ENCODE measurements at regions not wholly inside any gene's neighbourhood (a gene's known extent, or its start where the extent isn't known, plus 50 kb on each side); places are given as distances from the start of the nearest gene placed in this dataset.

DNA sequence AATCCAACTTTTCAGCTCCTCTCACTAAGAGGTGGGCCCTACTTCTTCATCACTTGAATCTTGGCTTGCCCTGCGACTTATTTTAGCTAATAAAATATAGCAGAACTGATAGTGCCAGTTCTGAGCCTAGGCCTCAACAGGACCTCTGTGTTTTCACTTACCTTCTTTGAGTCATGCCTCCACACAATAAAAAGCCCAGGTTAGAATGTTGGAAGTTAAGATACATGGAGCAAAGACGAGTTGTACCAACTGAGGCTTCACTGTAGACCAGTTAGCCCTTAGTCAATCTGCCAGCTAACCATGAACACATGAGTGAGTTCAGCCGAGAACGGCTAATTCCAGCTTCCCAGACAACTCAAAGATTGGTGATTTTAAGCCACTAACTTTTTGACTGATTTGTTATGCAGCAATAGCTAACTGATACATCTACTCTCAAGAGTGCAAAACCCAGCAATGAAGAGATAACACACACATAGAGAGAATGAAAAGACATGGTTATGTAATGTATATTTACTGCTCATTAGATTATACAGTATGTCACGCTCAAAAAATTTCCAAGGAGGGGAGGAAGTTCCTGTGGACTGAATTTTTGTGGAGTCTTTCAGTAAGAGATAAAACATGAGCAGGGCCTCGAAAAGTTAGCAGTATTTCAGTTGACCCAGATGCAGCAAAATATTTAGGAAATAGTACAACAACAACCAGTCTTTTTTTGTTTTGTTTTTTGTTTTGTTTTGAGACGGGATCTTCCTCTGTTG is 181.1 kb downstream of the MYCN start:
- no TSS peak for BruUV-seq (replicated peaks)
- Histone ChIP-seq H3K9me3 (ENCODE audit: control insufficient read depth, insufficient read depth, low read length) (peaks cover 29% of the 10 kb centered on the region), H4K5ac (ENCODE audit: low read depth, low read length) (no peak overlapping the region), H3K56ac (ENCODE audit: extremely low read depth, insufficient read depth, low read length) (no peak overlapping the region), H3K4me1 (ENCODE audit: control insufficient read depth, insufficient read depth, low read length) (no peaks in the 10 kb centered on the region), H2BK20ac (ENCODE audit: low read depth, low read length) (no peak overlapping the region), H3K4ac (ENCODE audit: low read depth, low read length) (no peak overlapping the region), H3K14ac (replicated peaks; ENCODE audit: low read depth, low read length) (no peak overlapping the region), H3K23ac (ENCODE audit: low read depth, low read length) (no peak overlapping the region), H3K79me1 (ENCODE audit: low read depth in 1 of 2, low read length in 2 of 2) (no peaks in the 10 kb centered on the region), H3K18ac (ENCODE audit: low read depth, low read length) (no peak overlapping the region), H4K91ac (ENCODE audit: insufficient read depth, low read depth, low read length) (no peak overlapping the region), H3K4me2 (ENCODE audit: low read depth, low read length) (no peak overlapping the region), H2AK9ac (replicated peaks; ENCODE audit: low read depth, low read length, poor library complexity) (no peak overlapping the region), H3K9me1 (ENCODE audit: insufficient read depth, low read length) (no peaks in the 10 kb centered on the region), H2AFZ (replicated peaks; ENCODE audit: low read length, poor library complexity) (no peak overlapping the region), H2AK5ac (ENCODE audit: low read depth, low read length) (no peak overlapping the region), H3K27me3 (ENCODE audit: control insufficient read depth, insufficient read depth, low read length) (no peaks in the 10 kb centered on the region), H3K36me3 (ENCODE audit: control insufficient read depth, insufficient read depth, low read length) (no peaks in the 10 kb centered on the region), H3K27ac (ENCODE audit: insufficient read depth, low read length) (no peak overlapping the region), H2BK15ac (ENCODE audit: low read depth, low read length) (no peak overlapping the region), H3K4me3 (ENCODE audit: insufficient read depth, low read depth, low read length) (no peak overlapping the region), H3K9ac (ENCODE audit: low read depth, low read length) (no peak overlapping the region), H4K8ac (ENCODE audit: low read depth in 2 of 2, low read length in 2 of 2) (no peak overlapping the region), H2BK5ac (ENCODE audit: low read depth, low read length, poor library complexity, severe bottlenecking) (no peak overlapping the region), H2BK120ac (ENCODE audit: low read depth, low read length) (no peak overlapping the region), H4K20me1 (ENCODE audit: insufficient read depth, low read length) (no peaks in the 10 kb centered on the region)
- intact Hi-C loops (cut with micrococcal nuclease): no loop called here
- no peak for DNase-seq
- no peak for TF ChIP-seq MAZ (IDR thresholded peaks at IDR 0.05; ENCODE audit: borderline replicate concordance, low read depth, low read length)
- no peak for TF ChIP-seq FOS (IDR thresholded peaks at IDR 0.05; ENCODE audit: low read depth, low read length)
- TF ChIP-seq MXI1 (IDR thresholded peaks at IDR 0.05; ENCODE audit: borderline replicate concordance, low read depth, low read length): no peak
- no peak for TF ChIP-seq POLR2A (IDR thresholded peaks at IDR 0.05; ENCODE audit: low read depth, low read length)
- TF ChIP-seq CHD1 (IDR thresholded peaks at IDR 0.05; ENCODE audit: low read depth, low read length): no peak
- TF ChIP-seq SMC3 (IDR thresholded peaks at IDR 0.05; ENCODE audit: low read depth, low read length): no peak
- TF ChIP-seq, protein P1, sequence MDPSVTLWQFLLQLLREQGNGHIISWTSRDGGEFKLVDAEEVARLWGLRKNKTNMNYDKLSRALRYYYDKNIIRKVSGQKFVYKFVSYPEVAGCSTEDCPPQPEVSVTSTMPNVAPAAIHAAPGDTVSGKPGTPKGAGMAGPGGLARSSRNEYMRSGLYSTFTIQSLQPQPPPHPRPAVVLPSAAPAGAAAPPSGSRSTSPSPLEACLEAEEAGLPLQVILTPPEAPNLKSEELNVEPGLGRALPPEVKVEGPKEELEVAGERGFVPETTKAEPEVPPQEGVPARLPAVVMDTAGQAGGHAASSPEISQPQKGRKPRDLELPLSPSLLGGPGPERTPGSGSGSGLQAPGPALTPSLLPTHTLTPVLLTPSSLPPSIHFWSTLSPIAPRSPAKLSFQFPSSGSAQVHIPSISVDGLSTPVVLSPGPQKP (IDR thresholded peaks at IDR 0.05; ENCODE audit: borderline replicate concordance, low read depth, low read length): no peak
- TF ChIP-seq BHLHE40 (IDR thresholded peaks at IDR 0.05; ENCODE audit: low read depth, low read length): no peak
- TF ChIP-seq RFX5 (IDR thresholded peaks at IDR 0.05; ENCODE audit: low read depth, low read length): no peak
- TF ChIP-seq, protein P2, sequence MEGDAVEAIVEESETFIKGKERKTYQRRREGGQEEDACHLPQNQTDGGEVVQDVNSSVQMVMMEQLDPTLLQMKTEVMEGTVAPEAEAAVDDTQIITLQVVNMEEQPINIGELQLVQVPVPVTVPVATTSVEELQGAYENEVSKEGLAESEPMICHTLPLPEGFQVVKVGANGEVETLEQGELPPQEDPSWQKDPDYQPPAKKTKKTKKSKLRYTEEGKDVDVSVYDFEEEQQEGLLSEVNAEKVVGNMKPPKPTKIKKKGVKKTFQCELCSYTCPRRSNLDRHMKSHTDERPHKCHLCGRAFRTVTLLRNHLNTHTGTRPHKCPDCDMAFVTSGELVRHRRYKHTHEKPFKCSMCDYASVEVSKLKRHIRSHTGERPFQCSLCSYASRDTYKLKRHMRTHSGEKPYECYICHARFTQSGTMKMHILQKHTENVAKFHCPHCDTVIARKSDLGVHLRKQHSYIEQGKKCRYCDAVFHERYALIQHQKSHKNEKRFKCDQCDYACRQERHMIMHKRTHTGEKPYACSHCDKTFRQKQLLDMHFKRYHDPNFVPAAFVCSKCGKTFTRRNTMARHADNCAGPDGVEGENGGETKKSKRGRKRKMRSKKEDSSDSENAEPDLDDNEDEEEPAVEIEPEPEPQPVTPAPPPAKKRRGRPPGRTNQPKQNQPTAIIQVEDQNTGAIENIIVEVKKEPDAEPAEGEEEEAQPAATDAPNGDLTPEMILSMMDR (conservative IDR thresholded peaks at IDR 0.05; ENCODE audit: low read depth, low read length): no peak
- dilution Hi-C loops (cut with HindIII; ENCODE audit: low sequenced_read_pairs, unreplicated experiment): no loop called here
- ChIA-PET POLR2A (ENCODE audit: unreplicated experiment) (no interaction called here), CTCF (no interaction called here)
- in situ Hi-C loops (cut with MboI; ENCODE audit: low sequenced_read_pairs): no loop called here
- no CpG with 5 or more reads among the region's 7 CpGs for WGBS, 2 experiments (ENCODE audit: extremely low coverage in 2 of 2, insufficient read length in 1 of 2)
- no peak for ATAC-seq (ENCODE audit: low read depth)

Measured in IMR-90 (cell line).